Hepatocyte (in vitro differentiated cells): ENCODE measurements at regions not wholly inside any gene's neighbourhood (a gene's known extent, or its start where the extent isn't known, plus 50 kb on each side); places are given as distances from the start of the nearest gene placed in this dataset.

ENCODE experiments used
- DNase-seq: peaks from one replicate; pipeline ENCODE4 v3.0.0-alpha.2; 2016; ENCODE audit warnings: low spot score
- H2AFZ ChIP-seq: fragments of 200-600 bp; sonication (generic); 2 replicates; pipeline ENCODE4 v1.6.0; 2016; ENCODE audit warnings: antibody characterized with exemption, mild to moderate bottlenecking
- H3K27ac ChIP-seq: fragments of 200-600 bp; sonication (generic); 2 replicates; pipeline ENCODE4 v1.5.1; 2016; ENCODE audit warnings: mild to moderate bottlenecking
- H3K27me3 ChIP-seq: fragments of 200-600 bp; sonication (generic); 2 replicates; pipeline ENCODE4 v1.6.1; 2016
- H3K36me3 ChIP-seq: fragments of 200-600 bp; sonication (generic); replicated peaks from 2 replicates; pipeline ENCODE4 v1.5.1; 2016; ENCODE audit warnings: low read depth; ENCODE audit not compliant: insufficient read depth
- H3K4me1 ChIP-seq: fragments of 200-600 bp; sonication (generic); 2 replicates; pipeline ENCODE4 v1.5.1; 2016; ENCODE audit warnings: mild to moderate bottlenecking, moderate library complexity; ENCODE audit not compliant: insufficient read depth
- H3K4me2 ChIP-seq: fragments of 200-600 bp; sonication (generic); 2 replicates; pipeline ENCODE4 v1.6.0; 2016
- H3K4me3 ChIP-seq: fragments of 200-600 bp; sonication (generic); 2 replicates; pipeline ENCODE4 v1.5.1; 2016; ENCODE audit warnings: mild to moderate bottlenecking
- H3K79me2 ChIP-seq: fragments of 200-600 bp; sonication (generic); 2 replicates; pipeline ENCODE4 v1.6.0; 2017; ENCODE audit warnings: mild to moderate bottlenecking
- H3K9me2 ChIP-seq: fragments of 200-600 bp; sonication (generic); replicated peaks from 2 replicates; pipeline ENCODE4 v1.6.0; 2017; ENCODE audit warnings: mild to moderate bottlenecking; ENCODE audit not compliant: insufficient read depth
- H3K9me3 ChIP-seq: fragments of 200-600 bp; sonication (generic); 2 replicates; pipeline ENCODE4 v1.5.1; 2016; ENCODE audit warnings: low read depth, mild to moderate bottlenecking
- H4K20me1 ChIP-seq: fragments of 200-600 bp; sonication (generic); 2 replicates; pipeline ENCODE4 v1.6.0; 2016; ENCODE audit warnings: mild to moderate bottlenecking; ENCODE audit not compliant: insufficient read depth, poor library complexity, severe bottlenecking
- EZH2 ChIP-seq: fragments of 200-600 bp; sonication (generic); IDR thresholded peaks from 2 replicates; pipeline ENCODE4 v1.6.1; 2016; ENCODE audit warnings: antibody characterized with exemption, mild to moderate bottlenecking, borderline replicate concordance
- EZH2phosphoT487 ChIP-seq: fragments of 200-600 bp; sonication (generic); IDR thresholded peaks from one replicate; pipeline ENCODE4 v1.6.1; 2018; ENCODE audit warnings: antibody characterized with exemption, mild to moderate bottlenecking, low read depth, moderate library complexity; ENCODE audit not compliant: unreplicated experiment, severe bottlenecking
- WGBS: methylation state at CpG from one replicate; pipeline ENCODE4 v1.1.6; 2016; ENCODE audit warnings: low lambda C conversion rate; ENCODE audit errors: missing lambda C conversion rate; 5-methylcytosine and 5-hydroxymethylcytosine counted together
- TF ChIP-seq, protein P1 (sequence below): fragments of 200-600 bp; sonication (generic); IDR thresholded peaks from 2 replicates; pipeline ENCODE4 v1.5.1; 2016; ENCODE audit warnings: antibody characterized with exemption, mild to moderate bottlenecking; ENCODE audit not compliant: poor library complexity

DNA sequence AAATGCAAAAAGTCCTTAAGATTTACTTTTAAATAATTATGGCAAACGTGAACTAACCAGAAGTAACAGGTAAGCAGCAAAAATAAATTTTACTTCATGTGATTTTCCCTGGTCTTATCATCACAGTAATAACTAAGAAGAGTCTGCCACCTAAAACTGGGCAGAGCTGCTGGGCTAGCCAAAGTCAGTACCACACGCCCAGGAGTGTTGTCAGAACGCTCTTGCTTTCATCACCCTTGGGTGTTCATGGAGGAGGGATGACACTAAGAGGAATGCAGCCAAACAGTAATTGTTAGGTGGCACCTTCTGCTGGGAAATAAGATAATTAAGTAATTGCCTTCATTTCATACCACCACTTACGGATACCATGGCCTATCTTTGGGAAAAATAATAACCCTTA is 92.0 kb upstream of the NEUROD1 start:
- Histone ChIP-seq H3K4me3 (no peak overlapping the region), H3K4me1 (peaks cover 1% of the 10 kb centered on the region), H4K20me1 (no peaks in the 10 kb centered on the region), H3K9me3 (no peaks in the 10 kb centered on the region), H3K9me2 (no peaks in the 10 kb centered on the region), H3K79me2 (no peaks in the 10 kb centered on the region), H3K27me3 (no peaks in the 10 kb centered on the region), H3K4me2 (no peak overlapping the region), H2AFZ (no peak overlapping the region), H3K36me3 (no peaks in the 10 kb centered on the region), H3K27ac (no peak overlapping the region)
- DNase-seq = no peak
- TF ChIP-seq EZH2 (no peak), EZH2phosphoT487 (no peak)
- TF ChIP-seq, protein P1, sequence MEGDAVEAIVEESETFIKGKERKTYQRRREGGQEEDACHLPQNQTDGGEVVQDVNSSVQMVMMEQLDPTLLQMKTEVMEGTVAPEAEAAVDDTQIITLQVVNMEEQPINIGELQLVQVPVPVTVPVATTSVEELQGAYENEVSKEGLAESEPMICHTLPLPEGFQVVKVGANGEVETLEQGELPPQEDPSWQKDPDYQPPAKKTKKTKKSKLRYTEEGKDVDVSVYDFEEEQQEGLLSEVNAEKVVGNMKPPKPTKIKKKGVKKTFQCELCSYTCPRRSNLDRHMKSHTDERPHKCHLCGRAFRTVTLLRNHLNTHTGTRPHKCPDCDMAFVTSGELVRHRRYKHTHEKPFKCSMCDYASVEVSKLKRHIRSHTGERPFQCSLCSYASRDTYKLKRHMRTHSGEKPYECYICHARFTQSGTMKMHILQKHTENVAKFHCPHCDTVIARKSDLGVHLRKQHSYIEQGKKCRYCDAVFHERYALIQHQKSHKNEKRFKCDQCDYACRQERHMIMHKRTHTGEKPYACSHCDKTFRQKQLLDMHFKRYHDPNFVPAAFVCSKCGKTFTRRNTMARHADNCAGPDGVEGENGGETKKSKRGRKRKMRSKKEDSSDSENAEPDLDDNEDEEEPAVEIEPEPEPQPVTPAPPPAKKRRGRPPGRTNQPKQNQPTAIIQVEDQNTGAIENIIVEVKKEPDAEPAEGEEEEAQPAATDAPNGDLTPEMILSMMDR = no peak
- 92% methylated on average over 4 of the region's 4 CpGs for WGBS

DNA sequence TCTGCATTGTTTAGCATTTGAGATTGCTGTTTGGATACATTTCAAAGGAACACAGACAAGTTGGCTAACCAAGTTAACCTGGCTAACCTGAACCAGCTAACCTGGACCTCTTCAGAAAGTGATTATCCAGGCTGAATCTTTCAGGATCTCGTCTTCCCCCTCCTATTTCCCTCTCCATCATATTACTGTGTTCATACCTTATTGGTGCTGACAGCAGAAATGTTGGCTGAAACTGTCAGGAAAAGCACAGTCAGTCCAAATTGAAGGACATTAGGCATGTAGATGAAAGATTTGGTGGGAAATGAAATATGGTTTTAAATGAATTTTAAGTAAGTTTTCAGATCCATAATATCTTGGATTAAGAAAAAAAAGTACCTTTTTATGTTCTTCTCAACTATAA is 92.5 kb upstream of the NEUROD1 start:
- Histone ChIP-seq H3K79me2 (no peaks in the 10 kb centered on the region), H4K20me1 (no peaks in the 10 kb centered on the region), H3K27ac (no peak overlapping the region), H3K4me3 (no peak overlapping the region), H2AFZ (no peak overlapping the region), H3K36me3 (no peaks in the 10 kb centered on the region), H3K9me2 (no peaks in the 10 kb centered on the region), H3K9me3 (no peaks in the 10 kb centered on the region), H3K4me2 (no peak overlapping the region), H3K4me1 (peaks cover 3% of the 10 kb centered on the region), H3K27me3 (no peaks in the 10 kb centered on the region)
- WGBS = 86% methylated on average over 1 of the region's 1 CpG
- TF ChIP-seq, protein P1 = no peak
- TF ChIP-seq EZH2 = no peak
- TF ChIP-seq EZH2phosphoT487 = no peak
- no peak for DNase-seq

DNA sequence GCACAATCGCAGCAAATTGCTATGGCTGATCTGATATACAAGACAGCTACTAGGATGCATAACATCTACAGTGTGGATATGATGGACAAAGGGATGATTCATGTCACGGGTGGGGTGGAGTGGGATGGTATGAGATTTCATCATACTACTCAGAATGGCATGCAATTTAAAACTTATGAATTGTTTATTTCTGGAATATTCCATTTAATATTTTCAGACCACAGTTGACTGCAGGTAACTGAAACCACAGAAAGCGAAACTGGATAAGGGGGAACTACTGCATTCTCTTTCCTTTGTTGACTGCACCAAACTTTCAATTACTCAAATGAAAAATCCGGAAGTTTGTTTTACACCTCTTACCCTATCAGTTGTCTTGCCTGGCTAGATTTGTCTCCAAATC is 94.4 kb upstream of the NEUROD1 start:
- Histone ChIP-seq H3K27me3 (no peaks in the 10 kb centered on the region), H4K20me1 (no peaks in the 10 kb centered on the region), H3K9me2 (no peaks in the 10 kb centered on the region), H3K27ac (no peak overlapping the region), H3K4me2 (no peak overlapping the region), H2AFZ (no peak overlapping the region), H3K9me3 (no peaks in the 10 kb centered on the region), H3K79me2 (no peaks in the 10 kb centered on the region), H3K4me3 (no peak overlapping the region), H3K4me1 (peaks cover 11% of the 10 kb centered on the region), H3K36me3 (no peaks in the 10 kb centered on the region)
- no peak for DNase-seq
- WGBS = 95% methylated on average over 4 of the region's 4 CpGs
- no peak for TF ChIP-seq EZH2phosphoT487
- TF ChIP-seq EZH2 = no peak
- TF ChIP-seq, protein P1 = no peak

DNA sequence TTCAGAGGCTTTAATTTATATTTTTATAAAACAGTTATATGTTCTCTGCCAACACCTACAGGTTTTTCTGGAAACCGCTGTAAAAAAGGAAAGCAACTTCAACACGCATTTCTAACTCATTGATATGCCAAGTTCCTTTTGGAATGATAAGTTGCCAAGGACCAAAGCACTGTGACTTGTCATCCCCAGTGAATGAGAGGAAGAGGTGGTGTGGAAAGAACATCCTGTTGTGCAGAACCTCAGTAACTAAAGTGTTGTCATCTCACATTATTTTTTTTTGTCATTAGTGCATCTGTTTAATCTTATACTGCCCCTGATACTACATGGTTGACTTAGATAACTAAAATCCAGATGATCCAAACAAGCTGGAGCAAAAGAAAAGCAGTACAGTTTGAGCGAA is 96.0 kb upstream of the NEUROD1 start:
- no peak overlapping the region for H2AFZ ChIP-seq
- H3K4me3 ChIP-seq = no peak overlapping the region
- H3K9me2 ChIP-seq = no peaks in the 10 kb centered on the region
- DNase-seq = no peak
- H3K9me3 ChIP-seq = no peaks in the 10 kb centered on the region
- H3K27ac ChIP-seq = no peak overlapping the region
- no peaks in the 10 kb centered on the region for H3K79me2 ChIP-seq
- no peaks in the 10 kb centered on the region for H3K36me3 ChIP-seq
- H3K27me3 ChIP-seq = no peaks in the 10 kb centered on the region
- H4K20me1 ChIP-seq = no peaks in the 10 kb centered on the region
- 84% methylated on average over 3 of the region's 3 CpGs for WGBS
- TF ChIP-seq, protein P1 = no peak
- TF ChIP-seq EZH2phosphoT487 = no peak
- no peak for TF ChIP-seq EZH2
- H3K4me1 ChIP-seq = peaks cover 20% of the 10 kb centered on the region
- H3K4me2 ChIP-seq = no peak overlapping the region
